Esophagus squamous epithelium (tissue), 4 donors: ENCODE measurements at regions not wholly inside any gene's neighbourhood (a gene's known extent, or its start where the extent isn't known, plus 50 kb on each side); places are given as distances from the start of the nearest gene placed in this dataset.

Experiments
- POLR2A ChIP-seq, 4 donors: fragments of 450-650 bp; IDR thresholded peaks; one replicate each; pipeline ENCODE4 v1.6.1; 2017; ENCODE audit warnings: antibody characterized with exemption in 4 of 4, mild to moderate bottlenecking in 4 of 4, moderate library complexity in 3 of 4
- TF ChIP-seq, protein P1 (sequence below), 6 experiments: fragments of 450-650 bp in 4 of 6; fragments of 200-600 bp in 2 of 6; sonication (generic) in 2 of 6; IDR thresholded peaks; one replicate each; pipeline ENCODE4 v1.5.1; 2016 to 2019; ENCODE audit warnings: antibody characterized with exemption in 6 of 6, mild to moderate bottlenecking in 4 of 6, moderate library complexity in 4 of 6

DNA sequence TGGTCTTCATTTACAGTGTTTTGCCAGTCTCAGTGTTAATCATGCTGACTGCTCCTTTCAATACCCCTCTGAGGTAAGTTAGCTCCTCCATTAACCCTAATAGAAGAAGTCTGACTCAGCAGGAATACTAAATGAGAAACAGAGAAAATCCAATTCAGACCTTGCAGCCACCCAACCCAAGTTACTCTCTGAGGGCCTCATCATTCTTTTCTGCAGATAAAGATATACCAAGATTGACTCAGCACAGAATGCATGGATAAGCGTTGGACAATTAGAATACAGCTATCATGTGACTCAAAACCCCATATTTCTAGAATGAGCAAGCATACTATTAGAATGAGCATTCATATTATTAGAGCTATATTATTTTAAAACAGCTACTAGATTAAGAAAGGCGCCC is 389.1 kb upstream of the SGO1 start:
- TF ChIP-seq, protein P1, sequence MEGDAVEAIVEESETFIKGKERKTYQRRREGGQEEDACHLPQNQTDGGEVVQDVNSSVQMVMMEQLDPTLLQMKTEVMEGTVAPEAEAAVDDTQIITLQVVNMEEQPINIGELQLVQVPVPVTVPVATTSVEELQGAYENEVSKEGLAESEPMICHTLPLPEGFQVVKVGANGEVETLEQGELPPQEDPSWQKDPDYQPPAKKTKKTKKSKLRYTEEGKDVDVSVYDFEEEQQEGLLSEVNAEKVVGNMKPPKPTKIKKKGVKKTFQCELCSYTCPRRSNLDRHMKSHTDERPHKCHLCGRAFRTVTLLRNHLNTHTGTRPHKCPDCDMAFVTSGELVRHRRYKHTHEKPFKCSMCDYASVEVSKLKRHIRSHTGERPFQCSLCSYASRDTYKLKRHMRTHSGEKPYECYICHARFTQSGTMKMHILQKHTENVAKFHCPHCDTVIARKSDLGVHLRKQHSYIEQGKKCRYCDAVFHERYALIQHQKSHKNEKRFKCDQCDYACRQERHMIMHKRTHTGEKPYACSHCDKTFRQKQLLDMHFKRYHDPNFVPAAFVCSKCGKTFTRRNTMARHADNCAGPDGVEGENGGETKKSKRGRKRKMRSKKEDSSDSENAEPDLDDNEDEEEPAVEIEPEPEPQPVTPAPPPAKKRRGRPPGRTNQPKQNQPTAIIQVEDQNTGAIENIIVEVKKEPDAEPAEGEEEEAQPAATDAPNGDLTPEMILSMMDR (IDR thresholded peaks at IDR 0.05) = no peak
- no peak for TF ChIP-seq POLR2A (IDR thresholded peaks at IDR 0.05)
